Liver (tissue), 8 donors: ENCODE measurements at regions not wholly inside any gene's neighbourhood (a gene's known extent, or its start where the extent isn't known, plus 50 kb on each side); places are given as distances from the start of the nearest gene placed in this dataset.

Experiments used
- DNase-seq: peaks from one replicate; pipeline ENCODE4 v3.0.0-alpha.2; 2017; ENCODE audit warnings: low spot score
- H3K27ac ChIP-seq, 2 donors: one replicate each; pipeline ENCODE4 v1.7.0; 2013; ENCODE audit warnings: inconsistent platforms in 2 of 2, low read length in 2 of 2, control low read depth in 1 of 2, low read depth in 1 of 2, mild to moderate bottlenecking in 1 of 2
- H3K27me3 ChIP-seq, 4 donors: one replicate each; pipeline versions ENCODE4 v1.6.1 to v1.7.0; 2013; ENCODE audit warnings: low read length in 3 of 4, inconsistent platforms in 1 of 4, mild to moderate bottlenecking in 1 of 4, moderate library complexity in 1 of 4; ENCODE audit not compliant: control insufficient read depth in 4 of 4, insufficient read depth in 4 of 4
- H3K36me3 ChIP-seq, 4 donors: one replicate each; pipeline versions ENCODE4 v1.6.1 to v1.7.0; 2013; ENCODE audit warnings: low read length in 3 of 4, mild to moderate bottlenecking in 3 of 4, low read depth in 1 of 4, moderate library complexity in 1 of 4; ENCODE audit not compliant: control insufficient read depth in 4 of 4, insufficient read depth in 3 of 4
- H3K4me1 ChIP-seq, 4 donors: one replicate each; pipeline versions ENCODE4 v1.6.1 to v1.7.0; 2013; ENCODE audit warnings: low read length in 3 of 4, mild to moderate bottlenecking in 3 of 4, moderate library complexity in 1 of 4; ENCODE audit not compliant: control insufficient read depth in 4 of 4, insufficient read depth in 4 of 4
- H3K4me3 ChIP-seq, 3 donors: one replicate each; pipeline versions ENCODE4 v1.6.1 to v1.7.0; 2013; ENCODE audit warnings: low read length in 3 of 3, control low read depth in 1 of 3, low read depth in 1 of 3, mild to moderate bottlenecking in 1 of 3
- H3K9ac ChIP-seq, 2 donors: one replicate each; pipeline ENCODE4 v1.7.0; 2013; ENCODE audit warnings: low read length in 2 of 2, mild to moderate bottlenecking in 2 of 2, moderate library complexity in 2 of 2, control low read depth in 1 of 2, low read depth in 1 of 2
- H3K9me3 ChIP-seq, 4 donors: one replicate each; pipeline versions ENCODE4 v1.6.1 to v1.7.0; 2013; ENCODE audit warnings: low read length in 3 of 4; ENCODE audit not compliant: control insufficient read depth in 4 of 4
- ATF3 ChIP-seq: IDR thresholded peaks from 2 replicates; pipeline ENCODE4 v1.6.1; 2016; ENCODE audit warnings: antibody characterized with exemption
- CTCF ChIP-seq: fragments of 150-350 bp; IDR thresholded peaks from 2 replicates; pipeline ENCODE4 v1.5.1; 2017; ENCODE audit warnings: improper control_type of control experiment, low read depth, low read length; ENCODE audit not compliant: missing input control
- FOXA1 ChIP-seq: IDR thresholded peaks from 2 replicates; pipeline ENCODE4 v1.6.1; 2016; ENCODE audit warnings: antibody characterized with exemption
- FOXA2 ChIP-seq: IDR thresholded peaks from 2 replicates; pipeline ENCODE4 v1.6.1; 2016; ENCODE audit warnings: antibody characterized with exemption
- GABPA ChIP-seq, 2 donors: IDR thresholded peaks in 1 of 2; conservative IDR thresholded peaks in 1 of 2; 2 replicates each; pipeline ENCODE4 v1.6.1; 2016; ENCODE audit warnings: antibody characterized with exemption in 2 of 2, mild to moderate bottlenecking in 1 of 2, moderate library complexity in 1 of 2
- HNF4A ChIP-seq, 2 donors: conservative IDR thresholded peaks; 2 replicates each; pipeline ENCODE4 v1.6.1; 2016; ENCODE audit warnings: antibody characterized with exemption in 2 of 2, mild to moderate bottlenecking in 2 of 2
- HNF4G ChIP-seq: IDR thresholded peaks from 2 replicates; pipeline ENCODE4 v1.6.1; 2016; ENCODE audit warnings: antibody characterized with exemption
- JUND ChIP-seq, 2 donors: IDR thresholded peaks; 2 replicates each; pipeline ENCODE4 v1.6.1; 2016; ENCODE audit warnings: antibody characterized with exemption in 2 of 2
- NR2F2 ChIP-seq: IDR thresholded peaks from 2 replicates; pipeline ENCODE4 v1.6.1; 2016; ENCODE audit warnings: antibody characterized with exemption
- RAD21 ChIP-seq, 2 donors: IDR thresholded peaks; 2 replicates each; pipeline ENCODE4 v1.6.1; 2016; ENCODE audit warnings: antibody characterized with exemption in 2 of 2, mild to moderate bottlenecking in 2 of 2
- REST ChIP-seq: IDR thresholded peaks from 2 replicates; pipeline ENCODE4 v1.6.1; 2016; ENCODE audit warnings: antibody characterized with exemption, mild to moderate bottlenecking
- RXRA ChIP-seq, 2 donors: IDR thresholded peaks; 2 replicates each; pipeline ENCODE4 v1.6.1; 2017 to 2018; ENCODE audit warnings: antibody characterized with exemption in 2 of 2, mild to moderate bottlenecking in 1 of 2
- SP1 ChIP-seq: IDR thresholded peaks from 2 replicates; pipeline ENCODE4 v1.6.1; 2018; ENCODE audit warnings: antibody characterized with exemption, mild to moderate bottlenecking
- TAF1 ChIP-seq: conservative IDR thresholded peaks from 2 replicates; pipeline ENCODE4 v1.6.1; 2016; ENCODE audit warnings: antibody characterized with exemption, mild to moderate bottlenecking
- YY1 ChIP-seq: IDR thresholded peaks from 2 replicates; pipeline ENCODE4 v1.6.1; 2016; ENCODE audit warnings: antibody characterized with exemption, mild to moderate bottlenecking
- ZBTB33 ChIP-seq: IDR thresholded peaks from 2 replicates; pipeline ENCODE4 v1.6.1; 2016; ENCODE audit warnings: antibody characterized with exemption
- WGBS: extraction: QIAGEN DNeasy Blood & Tissue Kit; methylation state at CpG from one replicate; pipeline ENCODE4 v1.1.7; 2013; 5-methylcytosine and 5-hydroxymethylcytosine counted together
- donor health status: healthy.
- donor health status: healthy.
- donor health status: healthy.
- donor health status: healthy.
- donor health status: healthy.

- H3K4me3 ChIP-seq, result no peak overlapping the region
- 90% methylated on average over 1 of the region's 1 CpG for WGBS
- no peaks in the 10 kb centered on the region for H3K27me3 ChIP-seq
- H3K9me3 ChIP-seq, result no peaks in the 10 kb centered on the region
- no peaks in the 10 kb centered on the region for H3K36me3 ChIP-seq
- H3K4me1 ChIP-seq, result no peaks in the 10 kb centered on the region
- TF ChIP-seq ZBTB33 (no peak), JUND (IDR thresholded peaks at IDR 0.05) (no peak), RXRA (IDR thresholded peaks at IDR 0.05) (no peak), YY1 (no peak), ATF3 (no peak), REST (no peak), SP1 (no peak), TAF1 (no peak), NR2F2 (no peak), HNF4G (no peak), FOXA1 (no peak), CTCF (no peak), HNF4A (conservative IDR thresholded peaks at IDR 0.05) (no peak), GABPA (IDR thresholded peaks at IDR 0.05 in 1 of 2, conservative IDR thresholded peaks at IDR 0.05 in 1 of 2) (no peak)
- no peak overlapping the region for H3K27ac ChIP-seq
- H3K9ac ChIP-seq, result no peak overlapping the region
- DNase-seq, result no peak
These were observed 182.0 kb upstream of the HEY2 start for GRCh38 chr6:125567407-125567806.

GRCh38 chr6:125568609-125569008 is 180.8 kb upstream of the HEY2 start:
- no peaks in the 10 kb centered on the region for H3K27me3 ChIP-seq
- H3K4me1 ChIP-seq, result no peaks in the 10 kb centered on the region
- H3K9me3 ChIP-seq, result no peaks in the 10 kb centered on the region
- 91% methylated on average over 4 of the region's 4 CpGs for WGBS
- H3K36me3 ChIP-seq, result no peaks in the 10 kb centered on the region
- no peak overlapping the region for H3K4me3 ChIP-seq
- H3K27ac ChIP-seq, result no peak overlapping the region
- H3K9ac ChIP-seq, result no peak overlapping the region
- TF ChIP-seq SP1, result no peak
- no peak for TF ChIP-seq FOXA2
- TF ChIP-seq RAD21 (IDR thresholded peaks at IDR 0.05), result no peak
- TF ChIP-seq YY1, result no peak
- no peak for TF ChIP-seq HNF4A (conservative IDR thresholded peaks at IDR 0.05)
- TF ChIP-seq JUND (IDR thresholded peaks at IDR 0.05), result no peak
- TF ChIP-seq REST, result no peak
- no peak for DNase-seq
